HG02840 (cell line): ENCODE measurements at regions not wholly inside any gene's neighbourhood (a gene's known extent, or its start where the extent isn't known, plus 50 kb on each side); places are given as distances from the start of the nearest gene placed in this dataset.
"Not testable (repeated sequence)": the region's sequence is repeated elsewhere in the genome, so short reads cannot be mapped to it uniquely, and the experiment has no call there.

Source experiments
- ATAC-seq: cut with Tn5 transposase; IDR thresholded peaks from one replicate; pipeline ENCODE4 v1.9.1; 2021; ENCODE audit warnings: mild to moderate bottlenecking, moderate library complexity, moderate number of reproducible peaks; ENCODE audit not compliant: unreplicated experiment, low FRiP score

DNA sequence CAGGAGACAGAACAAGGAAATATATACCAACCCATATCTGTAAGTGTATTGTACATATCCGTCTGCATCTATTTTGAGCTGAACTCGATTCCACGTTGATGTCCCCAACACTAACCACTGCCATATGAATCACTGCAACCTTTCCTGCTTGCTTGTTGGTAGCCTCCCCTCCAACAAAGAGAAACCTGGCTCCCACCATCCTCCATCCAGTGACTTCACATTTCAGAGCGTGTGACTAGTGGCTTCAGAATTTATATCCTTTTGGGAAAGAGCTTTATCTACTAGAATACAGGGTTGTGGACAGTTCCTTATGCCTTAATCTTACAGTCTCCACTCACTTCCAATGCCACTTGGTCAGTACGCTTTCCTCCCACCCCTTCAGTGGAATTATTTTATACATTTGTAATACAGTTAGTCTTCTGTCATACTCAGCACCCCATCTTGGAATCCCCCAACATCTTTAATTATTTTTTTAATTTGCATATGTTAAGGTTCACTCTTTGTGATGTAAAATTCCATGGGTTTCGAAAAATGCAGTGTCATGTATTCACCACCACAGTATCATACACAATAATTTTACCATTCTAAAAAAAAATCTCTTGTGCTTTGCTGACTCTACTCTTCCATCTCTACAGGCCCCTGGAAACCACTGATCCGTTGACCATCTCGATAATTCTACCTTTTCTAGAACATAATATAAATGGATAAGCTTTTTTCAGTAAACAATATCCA lies 264.7 kb downstream of the BCL2L11 start:
- ATAC-seq = not testable (repeated sequence)

DNA sequence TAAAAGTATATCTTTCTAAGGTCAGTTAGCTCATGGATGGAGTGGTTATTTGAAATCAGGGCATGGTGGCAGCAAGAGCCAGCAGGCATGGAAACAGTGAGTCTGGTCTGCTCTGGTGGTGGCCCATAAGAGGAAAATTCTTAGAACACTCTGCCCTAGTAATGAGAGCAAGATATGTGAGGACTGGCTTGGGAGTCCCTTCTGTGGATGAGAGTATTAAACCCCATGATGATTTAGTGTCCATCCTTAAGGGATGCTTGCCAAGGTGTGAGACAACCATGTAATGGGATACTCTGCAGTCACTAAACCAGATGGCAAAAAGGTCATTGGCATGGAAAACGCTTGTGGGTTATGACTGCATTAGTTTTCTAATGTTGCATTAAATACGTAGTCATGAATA lies 269.9 kb downstream of the BCL2L11 start:
- not testable (repeated sequence) for ATAC-seq

DNA sequence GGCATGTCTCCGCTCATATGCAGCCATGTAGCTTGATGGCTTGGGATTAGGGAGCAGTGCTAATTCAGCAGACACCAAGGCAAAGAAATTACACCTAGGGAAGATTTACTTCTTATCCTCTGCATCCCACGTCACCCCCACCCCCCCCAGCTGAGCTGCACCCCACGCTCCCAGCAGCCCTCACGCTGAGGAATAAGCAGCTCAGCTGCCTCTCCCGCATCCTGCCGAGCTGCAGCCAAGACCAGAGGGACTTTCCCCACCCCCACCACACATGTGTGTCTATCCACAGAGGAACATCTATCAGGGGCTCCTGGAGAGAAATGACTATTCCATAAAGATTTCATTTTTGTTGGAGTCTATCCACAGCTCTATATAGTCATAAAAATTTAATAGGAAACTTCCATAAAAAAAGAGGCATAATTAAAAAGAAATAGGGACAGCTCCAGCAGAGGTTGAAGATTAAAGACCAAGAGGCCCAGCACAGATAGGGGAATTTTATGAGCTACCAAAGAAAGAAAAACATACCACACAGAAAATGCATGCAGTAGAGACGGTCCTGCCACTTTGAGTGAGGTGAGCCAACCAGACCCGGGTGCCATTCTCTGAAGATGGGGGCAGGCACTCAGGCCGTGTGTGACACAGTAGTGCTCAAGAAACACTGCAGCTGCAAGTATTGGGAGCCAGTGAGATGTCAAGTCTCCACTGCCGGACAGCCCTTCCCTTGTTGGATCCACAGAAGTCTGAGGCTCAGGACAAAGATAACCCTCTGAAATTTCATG lies 274.8 kb downstream of the BCL2L11 start:
- ATAC-seq = not testable (repeated sequence)

DNA sequence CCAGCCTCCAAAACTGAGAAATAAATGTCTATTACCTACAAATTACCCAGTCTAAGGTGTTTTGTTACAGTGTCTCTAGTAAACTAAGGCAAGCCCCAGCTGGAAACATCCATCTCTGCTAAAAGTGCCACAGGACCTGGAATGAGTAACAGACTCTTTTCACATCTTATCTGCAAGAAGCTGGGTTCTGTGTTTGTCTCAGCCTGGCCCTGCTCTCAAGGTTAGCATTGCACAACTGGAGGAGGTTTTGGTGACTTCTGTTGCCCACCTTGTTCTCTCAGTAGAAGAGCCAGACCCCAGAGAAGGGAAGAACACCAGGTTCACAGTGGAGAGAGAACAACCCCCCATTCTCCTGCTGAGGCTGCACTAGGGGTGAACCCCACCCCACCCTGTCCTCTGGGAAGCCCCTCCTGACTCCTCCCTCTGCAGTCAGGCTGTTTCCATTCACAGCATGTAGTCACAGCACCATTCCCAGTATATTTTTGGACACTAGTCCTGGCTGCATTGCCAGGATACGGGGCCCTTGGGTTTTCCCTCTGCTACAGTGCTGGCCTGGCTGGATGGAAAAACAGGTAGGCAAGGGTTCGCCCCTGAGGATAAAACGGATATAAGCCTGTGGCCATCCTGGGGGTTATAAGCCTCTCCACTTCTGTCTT lies 280.0 kb downstream of the BCL2L11 start:
- ATAC-seq = not testable (repeated sequence)

DNA sequence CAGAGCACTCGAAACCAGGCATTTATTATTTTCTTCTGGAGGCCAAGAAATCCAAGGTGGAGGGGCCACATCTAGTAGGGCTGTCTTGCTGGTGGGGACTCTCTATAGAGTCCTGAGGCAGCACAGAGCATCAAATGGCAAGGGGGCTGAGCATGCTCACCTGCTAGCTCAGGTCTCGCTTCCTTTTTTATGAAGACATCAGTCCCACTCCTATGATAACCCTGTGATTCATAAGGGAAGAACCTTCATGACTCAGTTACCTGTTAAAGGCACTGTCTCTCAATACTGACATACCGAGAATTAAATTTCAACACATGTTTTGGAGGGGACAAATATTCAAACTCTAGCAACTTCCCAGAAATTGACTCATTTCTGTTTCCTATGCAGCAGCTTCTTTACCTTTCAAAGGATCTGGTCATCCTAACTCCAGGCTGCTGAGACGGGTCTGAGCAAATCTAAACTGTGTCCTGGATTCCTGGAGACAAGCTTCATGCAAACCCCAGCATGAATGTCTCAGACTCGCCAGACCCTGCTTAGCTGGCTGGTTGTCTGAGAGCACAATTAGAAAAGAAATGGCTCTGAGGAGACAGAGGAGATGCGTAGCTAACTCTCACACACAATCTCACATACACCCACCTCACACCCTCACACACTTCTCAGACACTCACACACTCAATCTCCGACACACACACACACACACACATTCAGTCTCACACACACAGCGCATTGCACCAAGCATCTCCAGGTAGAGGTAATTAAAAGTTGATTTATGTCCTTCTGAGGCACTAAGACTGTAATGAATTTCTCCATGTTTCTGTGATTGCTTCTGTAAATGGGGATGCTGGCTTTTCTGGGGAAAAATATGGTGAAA lies 280.8 kb downstream of the BCL2L11 start:
- ATAC-seq = not testable (repeated sequence)

DNA sequence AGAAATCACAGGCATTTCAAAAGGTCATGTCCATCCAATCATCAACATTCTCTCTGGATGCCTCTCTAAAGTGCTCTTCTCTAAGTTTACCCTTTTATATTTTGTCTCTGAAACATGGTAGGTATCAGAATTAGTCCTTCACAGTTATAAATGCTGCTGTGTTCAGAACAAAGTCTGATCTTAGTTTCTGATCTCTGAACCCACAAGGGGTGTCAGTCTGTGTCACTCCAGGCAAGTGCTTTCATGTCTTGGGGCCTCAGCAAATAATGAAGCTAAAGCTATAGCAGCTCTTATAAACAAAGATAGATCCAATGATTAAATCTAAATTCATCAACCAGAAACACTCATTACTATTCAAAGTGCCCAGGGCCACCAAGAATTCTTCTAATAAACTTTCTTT lies 281.7 kb downstream of the BCL2L11 start:
- ATAC-seq = not testable (repeated sequence)

DNA sequence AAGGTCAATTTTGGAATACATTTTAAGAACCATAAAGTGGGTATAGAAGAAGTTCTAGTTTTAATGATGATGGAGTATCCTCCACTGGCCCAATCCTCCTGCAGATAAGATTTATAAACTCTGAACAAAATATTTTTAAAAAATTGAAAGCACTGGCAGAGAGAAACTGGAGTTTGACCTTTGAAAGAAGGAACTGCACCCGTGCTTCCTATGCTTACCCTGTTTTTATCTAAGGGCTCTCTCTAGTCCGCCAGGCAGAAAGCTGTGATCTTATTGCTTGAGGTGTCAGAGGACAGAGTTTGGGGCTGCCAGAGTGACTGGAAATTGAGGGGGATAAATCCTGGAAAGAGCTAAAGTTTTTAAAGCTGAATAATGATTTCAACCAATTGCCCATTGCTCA lies 282.6 kb downstream of the BCL2L11 start:
- ATAC-seq = not testable (repeated sequence)

DNA sequence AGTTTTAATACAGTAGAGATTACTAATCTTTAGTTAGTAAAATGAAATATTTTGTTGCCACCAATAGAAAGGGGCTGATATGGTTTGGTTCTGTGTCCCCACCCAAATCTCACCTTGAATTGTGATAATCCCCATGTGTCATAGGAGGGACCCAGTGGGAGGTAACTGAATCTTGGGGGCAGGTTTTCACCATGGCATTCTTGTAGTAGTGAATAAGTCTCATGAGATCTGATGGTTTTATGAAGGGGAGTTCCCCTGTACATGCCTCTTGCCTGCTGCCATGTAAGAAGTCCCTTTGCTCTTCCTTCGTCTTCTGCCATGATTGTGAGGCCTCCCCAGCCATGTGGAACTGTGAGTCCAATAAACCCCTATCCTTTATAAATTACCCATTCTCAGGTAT lies 285.9 kb downstream of the BCL2L11 start:
- ATAC-seq = not testable (repeated sequence)

DNA sequence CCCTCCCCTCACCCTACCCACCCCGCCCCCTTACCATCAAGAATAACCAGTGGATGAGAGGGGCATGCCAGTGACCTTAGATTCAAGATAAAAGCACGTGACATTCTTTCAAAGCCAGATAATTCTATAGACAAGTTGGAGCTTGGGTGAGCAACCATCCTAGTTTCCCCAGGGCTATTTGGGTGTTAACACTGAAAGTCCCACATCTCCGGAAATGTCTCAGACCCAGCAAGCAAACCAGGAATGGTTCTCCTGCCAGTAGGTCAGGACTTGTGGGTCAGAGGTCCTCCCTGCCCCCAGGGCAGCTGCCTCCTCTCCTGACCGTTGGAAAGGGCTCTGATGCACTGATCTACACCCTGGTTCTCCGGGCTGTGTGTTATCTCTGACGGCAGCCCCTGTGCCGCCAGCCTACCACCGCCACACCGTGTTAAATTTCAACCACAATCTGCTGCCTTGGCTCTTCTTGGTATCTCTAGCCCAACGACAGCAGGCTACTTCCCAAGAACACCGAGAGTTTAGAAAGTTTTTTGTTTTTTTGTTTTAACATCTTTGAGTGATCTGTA lies 287.0 kb downstream of the BCL2L11 start:
- ATAC-seq = not testable (repeated sequence)

DNA sequence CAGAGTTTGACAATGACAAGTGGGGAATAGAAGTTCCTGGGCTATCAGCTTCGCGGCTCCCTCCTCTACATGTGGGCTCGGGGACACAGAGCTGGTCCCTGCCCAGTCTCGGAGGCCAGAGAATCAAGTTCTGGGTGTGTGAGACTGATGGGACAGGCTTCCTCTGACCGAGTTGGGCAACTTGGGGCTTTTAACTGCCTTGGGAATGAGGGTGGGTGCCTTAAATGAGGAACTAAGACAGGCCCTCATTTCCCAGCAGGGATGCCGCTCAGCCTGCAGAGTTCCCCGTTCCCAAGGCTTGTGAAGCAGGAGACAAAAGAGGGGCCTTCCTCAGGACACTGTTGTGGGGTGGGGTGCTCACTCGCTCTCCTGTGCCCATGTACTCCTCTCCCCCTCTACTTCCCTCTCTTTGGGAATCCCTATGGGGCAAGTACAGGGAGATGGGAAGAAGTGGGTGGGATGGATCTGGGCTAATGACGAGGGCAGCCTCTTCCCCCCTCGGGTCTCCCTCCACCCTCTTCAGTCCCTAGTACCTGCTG lies 290.2 kb downstream of the BCL2L11 start:
- ATAC-seq = not testable (repeated sequence)

DNA sequence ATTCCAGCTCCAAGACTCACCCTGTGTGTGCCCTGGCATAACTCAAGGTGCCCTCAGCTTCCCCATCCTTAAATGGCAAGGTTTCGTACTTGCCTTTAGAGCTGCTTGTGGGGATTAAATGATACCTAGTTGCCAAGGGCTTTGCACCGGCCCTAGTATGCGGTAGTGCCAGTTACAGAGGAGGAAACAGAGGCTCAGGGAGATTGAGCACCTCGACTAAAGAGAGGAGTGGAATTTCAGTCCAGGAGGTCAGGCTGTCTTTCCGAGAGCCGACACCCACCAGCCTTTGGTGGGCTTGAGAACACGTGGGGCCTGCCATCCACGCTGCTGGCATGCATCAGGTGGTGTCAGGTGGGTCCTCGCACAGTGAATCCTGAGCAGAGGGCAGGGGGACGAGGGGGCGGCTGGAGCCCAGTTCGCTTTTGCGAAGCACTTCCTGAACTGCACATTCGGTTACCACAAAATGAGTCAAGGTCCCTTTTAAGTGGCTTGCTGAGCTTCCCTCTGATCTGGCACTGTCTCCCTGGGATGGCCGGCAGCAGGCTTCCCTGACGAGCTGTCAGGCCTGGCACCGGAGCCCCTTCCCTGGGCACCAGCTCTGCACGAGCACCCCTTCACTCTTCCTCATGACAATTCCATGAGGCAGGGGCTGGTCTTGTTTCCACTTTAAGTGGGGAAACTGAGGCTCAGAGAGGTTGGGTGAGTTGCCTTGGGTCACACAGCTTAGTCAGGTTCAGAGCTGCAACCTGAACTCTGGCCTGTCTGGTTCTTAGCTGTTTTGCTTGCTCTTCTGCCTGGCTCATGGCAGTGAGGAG lies 291.4 kb downstream of the BCL2L11 start:
- ATAC-seq = not testable (repeated sequence)

DNA sequence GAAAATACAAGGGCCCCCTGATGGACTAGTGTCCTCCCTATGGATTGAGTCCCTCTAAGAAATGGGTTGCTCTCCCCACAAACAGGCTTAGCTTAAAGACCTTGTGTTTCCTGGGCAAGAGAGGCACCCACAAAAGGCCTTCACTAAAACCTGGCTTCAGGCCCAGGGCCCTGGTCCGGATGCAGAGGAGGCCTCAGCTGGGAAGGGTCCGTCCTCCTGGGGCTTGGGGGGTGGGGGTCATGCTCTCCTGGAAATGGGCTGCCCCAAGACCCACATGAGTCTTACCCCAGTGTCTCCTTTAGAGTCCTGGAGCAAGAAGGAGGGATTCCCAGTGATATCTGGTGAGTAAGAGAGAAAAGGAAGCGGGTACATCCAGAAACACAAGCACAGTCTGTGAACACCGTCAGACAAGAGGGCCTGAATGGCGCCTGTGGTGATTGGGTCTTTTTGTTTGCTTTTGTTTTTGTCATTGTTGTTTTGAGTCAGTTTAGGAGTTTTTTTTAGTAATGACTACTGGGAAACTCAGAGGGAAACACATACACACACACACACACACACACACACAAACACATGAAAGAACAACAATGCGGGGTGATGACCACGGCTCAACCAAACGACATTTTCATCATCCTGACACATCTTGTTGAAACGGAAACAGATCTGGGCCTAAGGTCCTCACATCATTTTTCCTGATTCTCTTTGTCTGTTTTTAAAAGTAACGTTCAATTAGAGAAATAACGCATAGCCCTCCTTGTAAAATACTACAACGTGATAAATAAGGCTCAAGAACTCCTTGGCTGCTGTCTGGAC lies 292.3 kb downstream of the BCL2L11 start:
- ATAC-seq = not testable (repeated sequence)

DNA sequence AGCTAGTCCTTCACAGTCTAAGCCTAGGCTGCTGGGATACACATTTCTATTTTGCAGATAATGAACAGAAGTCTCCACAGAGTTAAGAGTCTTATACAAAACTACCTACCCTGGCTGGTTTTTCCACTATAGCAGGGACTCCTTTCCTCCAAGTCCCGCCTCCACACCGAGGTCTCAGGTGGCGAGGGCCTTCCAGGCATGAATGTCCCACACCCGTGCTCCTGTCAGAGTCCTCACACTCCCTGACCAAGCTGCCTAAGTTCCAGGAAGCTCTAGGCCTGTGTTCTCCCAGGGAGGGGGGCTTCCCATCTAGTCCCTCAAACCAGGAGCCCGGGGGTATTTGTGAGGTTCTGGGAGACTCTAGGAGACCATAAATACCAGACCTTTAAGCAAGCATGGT lies 293.2 kb downstream of the BCL2L11 start:
- ATAC-seq = not testable (repeated sequence)

DNA sequence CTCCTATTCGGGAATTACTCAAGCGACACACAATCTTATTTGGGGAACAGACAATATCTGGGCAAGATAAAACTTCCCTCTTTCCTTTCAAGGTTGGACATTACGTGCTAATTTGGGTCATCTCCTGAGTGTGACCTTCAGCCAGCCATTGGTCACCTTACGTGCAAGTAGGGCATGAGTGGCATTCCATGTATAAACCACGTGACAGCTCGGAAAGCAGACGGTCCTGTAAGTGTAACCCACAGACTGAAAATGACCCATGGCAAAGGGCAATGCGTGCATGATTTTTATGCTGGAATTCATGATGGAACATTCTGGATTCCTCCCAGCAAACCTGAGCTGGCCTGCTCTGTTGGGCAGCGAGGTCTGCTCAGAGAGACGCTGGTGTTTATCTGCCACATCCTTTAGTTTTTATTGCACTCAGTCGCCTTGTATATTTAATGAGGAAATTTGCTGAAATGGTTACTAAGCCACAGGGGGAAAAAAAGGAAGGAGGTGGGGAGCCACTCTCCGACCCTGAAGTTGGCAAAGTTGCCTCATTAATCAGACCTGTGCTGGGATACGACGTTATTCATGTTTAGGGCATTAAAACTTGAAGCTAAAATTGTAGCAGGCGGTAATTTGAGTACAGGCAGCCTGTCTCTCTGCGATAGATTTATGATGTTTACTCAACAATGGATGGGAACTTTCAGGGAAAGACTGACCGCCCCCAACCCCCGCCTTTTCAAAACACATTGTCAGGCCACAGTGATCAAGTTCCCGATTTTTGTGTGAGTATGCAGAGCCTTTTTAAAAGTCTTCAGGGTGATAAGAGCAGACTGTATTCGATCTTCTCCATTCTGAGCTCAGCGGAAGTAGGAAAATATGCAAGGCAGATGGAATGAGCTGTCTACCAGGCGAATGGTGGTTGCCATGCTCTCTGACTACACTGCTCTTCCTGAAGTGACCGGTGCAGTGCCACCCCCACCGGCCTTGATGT lies 295.3 kb downstream of the BCL2L11 start:
- not testable (repeated sequence) for ATAC-seq

DNA sequence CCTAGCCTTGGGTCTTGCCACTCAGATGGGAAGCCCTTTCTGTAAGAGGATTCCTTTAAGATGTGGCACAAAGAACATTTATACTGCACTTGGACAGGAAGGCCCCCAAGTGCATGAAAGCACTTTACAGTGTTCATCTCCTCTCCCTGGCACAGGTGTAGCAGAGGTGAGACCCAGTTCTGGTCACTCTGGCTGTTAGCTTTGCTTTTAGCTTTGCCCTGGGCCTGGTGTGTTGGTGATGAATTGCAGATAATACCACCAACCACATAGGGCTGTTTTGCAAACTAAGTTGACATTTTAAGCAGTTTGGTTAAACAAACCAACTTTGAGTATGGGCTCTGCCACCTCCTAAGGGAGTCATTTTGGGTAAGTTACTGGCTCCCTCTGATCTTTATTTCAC lies 296.3 kb downstream of the BCL2L11 start:
- ATAC-seq = not testable (repeated sequence)

DNA sequence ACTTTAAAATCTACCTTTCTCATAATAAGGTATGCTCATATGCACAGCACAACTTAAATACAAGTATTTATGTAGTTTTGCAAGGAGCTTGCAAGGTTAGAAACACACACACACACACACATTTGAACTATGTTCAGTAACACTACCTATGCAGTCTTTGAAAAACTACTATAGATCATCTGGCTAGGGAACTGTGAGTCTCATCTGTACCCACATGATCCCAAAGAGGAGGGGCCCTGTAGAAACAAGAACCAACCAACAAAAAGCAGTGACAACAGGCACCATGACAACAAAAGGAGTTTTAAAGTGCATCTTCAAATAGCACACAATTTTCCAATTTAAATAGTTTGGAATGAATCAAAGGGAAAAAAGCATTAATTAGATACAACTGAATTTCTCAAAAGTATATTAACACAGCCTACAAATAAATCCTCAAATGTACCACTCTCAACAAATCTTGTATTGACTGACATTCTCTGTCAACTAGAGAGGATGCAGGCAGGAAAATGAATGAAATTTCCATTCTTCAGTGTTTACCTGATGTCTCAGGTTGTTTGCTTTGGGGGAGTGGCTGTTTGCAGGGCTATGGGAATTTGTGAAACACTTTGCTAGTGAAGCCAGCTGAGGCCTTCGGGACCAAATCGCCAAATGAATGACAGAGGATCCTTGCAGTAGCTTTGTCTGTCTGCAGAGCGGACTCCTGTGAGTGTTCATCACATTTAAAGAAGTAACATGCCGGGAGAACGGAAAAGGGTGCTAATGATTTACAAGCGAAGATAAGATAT lies 297.6 kb downstream of the BCL2L11 start:
- not testable (repeated sequence) for ATAC-seq
